NCI-H1092 treated with DMSO at 0.1 percent for 48 hours (cell line): ENCODE measurements at regions not wholly inside any gene's neighbourhood (a gene's known extent, or its start where the extent isn't known, plus 50 kb on each side); places are given as distances from the start of the nearest gene placed in this dataset.
A peak's percentile ranks its signal among the peaks of the same experiment; 100 is the strongest.
"Not testable (repeated sequence)": the region's sequence is repeated elsewhere in the genome, so short reads cannot be mapped to it uniquely, and the experiment has no call there.

Experiments
- DNase-seq: peaks from one replicate; lab custom pipeline; 2025; lab: John Stamatoyannopoulos, UW

DNA sequence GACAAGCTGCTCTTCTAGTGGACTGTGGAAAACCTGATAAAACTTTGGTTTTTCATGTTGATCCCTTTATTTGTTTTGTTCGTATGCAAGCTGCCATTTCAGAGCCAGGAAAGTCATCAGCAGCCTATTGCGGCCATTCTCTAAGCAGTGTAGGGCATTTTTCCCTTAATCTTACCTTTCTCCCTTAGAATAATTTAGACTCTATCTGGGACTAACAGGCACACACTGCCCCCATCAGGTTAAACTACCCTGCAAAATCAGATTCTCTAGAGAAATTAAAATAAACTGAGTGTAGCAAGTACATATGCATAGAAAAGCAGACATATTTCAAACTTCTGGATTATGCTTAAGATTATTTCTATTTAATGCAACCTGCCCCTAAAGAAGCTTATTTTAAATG lies 347.5 kb downstream of the METTL4 start:
- peak; percentile 5 for DNase-seq

- no peak for DNase-seq
Observed at GRCh38 chr18:2236232-2236631, 335.1 kb downstream of the METTL4 start.

GRCh38 chr18:2237706-2238105 lies 333.6 kb downstream of the METTL4 start:
- no peak for DNase-seq

GRCh38 chr18:2240311-2240705 lies 331.0 kb downstream of the METTL4 start:
- no peak for DNase-seq

DNA sequence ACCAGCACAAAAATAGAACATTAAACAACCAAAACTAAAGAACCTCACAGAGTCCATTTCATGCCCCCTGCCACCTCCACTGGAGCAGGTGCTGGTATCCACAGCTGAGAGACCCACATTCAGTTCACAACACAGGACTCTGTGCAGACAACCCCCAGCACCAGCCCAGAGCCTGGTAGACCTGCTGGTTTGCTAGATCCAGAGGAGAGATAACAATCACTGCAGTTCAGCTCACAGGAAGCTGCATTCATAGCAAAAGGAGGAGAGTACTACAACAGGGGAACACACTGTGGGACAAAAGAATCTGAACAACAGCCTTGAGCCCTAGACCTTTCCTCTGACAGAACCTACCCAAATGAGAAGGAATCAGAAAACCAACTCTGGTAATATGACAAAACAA lies 326.7 kb downstream of the METTL4 start:
- DNase-seq: no peak

- not testable (repeated sequence) for DNase-seq
Observed at GRCh38 chr18:2247101-2247500, 324.2 kb downstream of the METTL4 start.

GRCh38 chr18:2254977-2255376 lies 316.3 kb downstream of the METTL4 start:
- DNase-seq: no peak

- no peak for DNase-seq
Observed at GRCh38 chr18:2256577-2256976, 314.7 kb downstream of the METTL4 start.

- no peak for DNase-seq
Observed at GRCh38 chr18:2258954-2259353, 312.4 kb downstream of the METTL4 start.

- no peak for DNase-seq
Observed at GRCh38 chr18:2263303-2263890, 307.9 kb downstream of the METTL4 start.

GRCh38 chr18:2274613-2275012 lies 296.7 kb downstream of the METTL4 start:
- no peak for DNase-seq

DNA sequence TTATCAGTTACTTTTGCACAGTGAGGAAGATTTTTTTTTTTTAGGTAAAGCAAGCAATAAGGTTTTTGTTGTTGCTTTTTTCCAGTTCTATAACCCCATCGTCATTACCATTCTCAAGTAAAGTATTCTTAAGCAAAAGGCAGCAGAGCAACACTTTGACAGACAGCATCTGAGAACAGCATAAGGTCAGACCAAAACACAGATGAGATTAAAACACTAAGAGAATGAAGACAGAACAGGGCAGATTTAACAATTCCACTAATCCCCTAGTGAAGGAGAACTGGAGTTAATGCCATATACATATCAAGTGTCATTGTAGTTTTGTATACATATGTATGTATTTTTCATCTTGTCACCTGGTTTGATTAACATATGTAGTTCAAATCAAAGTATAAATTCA lies 290.2 kb downstream of the METTL4 start:
- DNase-seq: no peak

- no peak for DNase-seq
Observed at GRCh38 chr18:2281523-2282199, 289.6 kb downstream of the METTL4 start.

DNA sequence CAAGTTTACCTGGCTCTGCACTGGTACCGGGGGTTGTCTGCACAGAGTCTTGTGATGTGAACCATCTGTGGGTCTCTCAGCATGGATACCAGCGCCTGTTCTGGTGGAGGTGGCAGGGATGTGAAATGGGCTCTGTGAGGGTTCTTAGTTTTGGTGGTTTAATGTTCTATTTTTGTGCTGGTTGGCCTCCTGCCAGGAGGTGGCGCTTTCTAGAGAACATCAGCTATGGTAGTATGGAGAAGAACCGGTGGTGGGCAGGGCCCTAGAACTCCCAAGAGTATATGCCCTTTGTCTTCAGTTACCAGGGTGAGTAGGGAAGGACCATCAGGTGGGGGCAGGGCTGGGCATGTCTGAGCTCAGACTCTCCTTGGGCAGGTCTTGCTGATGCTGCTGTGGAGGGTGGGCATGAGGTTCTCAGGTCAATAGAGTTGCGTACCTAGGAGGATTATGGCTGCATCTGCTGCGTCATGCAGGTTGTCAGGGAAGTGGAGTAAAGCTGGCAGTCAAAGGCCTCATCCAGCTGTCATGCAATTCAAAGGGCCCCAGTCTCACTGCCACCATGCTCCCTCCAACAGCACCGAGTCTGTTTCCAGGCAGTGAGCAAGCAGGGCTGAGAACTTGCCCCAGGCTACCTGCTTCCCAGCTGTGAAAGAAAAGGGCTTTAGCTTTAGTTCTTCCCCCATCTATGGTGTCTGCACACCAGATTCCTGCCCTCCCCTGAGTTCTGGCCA lies 278.0 kb downstream of the METTL4 start:
- no peak for DNase-seq

DNA sequence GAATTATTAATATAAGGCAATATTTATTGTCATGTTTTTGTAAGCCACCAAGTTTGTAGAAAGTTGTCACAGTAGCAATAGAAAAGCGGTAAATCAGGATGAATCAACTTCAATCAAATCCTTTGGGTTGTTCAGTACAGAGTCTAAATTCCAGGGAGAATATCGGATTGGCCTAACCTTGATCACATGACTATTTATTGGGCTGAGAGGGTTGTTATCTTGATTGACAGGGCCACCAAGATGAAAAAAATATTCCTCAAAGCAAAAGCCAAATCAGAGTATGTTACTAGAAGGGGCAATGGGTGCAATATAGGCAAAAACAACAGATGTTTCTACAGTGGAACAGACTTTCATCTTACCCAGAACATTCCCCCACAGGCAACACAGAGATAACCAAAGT lies 270.0 kb downstream of the METTL4 start:
- no peak for DNase-seq

GRCh38 chr18:2302012-2302411 lies 269.3 kb downstream of the METTL4 start:
- no peak for DNase-seq

DNA sequence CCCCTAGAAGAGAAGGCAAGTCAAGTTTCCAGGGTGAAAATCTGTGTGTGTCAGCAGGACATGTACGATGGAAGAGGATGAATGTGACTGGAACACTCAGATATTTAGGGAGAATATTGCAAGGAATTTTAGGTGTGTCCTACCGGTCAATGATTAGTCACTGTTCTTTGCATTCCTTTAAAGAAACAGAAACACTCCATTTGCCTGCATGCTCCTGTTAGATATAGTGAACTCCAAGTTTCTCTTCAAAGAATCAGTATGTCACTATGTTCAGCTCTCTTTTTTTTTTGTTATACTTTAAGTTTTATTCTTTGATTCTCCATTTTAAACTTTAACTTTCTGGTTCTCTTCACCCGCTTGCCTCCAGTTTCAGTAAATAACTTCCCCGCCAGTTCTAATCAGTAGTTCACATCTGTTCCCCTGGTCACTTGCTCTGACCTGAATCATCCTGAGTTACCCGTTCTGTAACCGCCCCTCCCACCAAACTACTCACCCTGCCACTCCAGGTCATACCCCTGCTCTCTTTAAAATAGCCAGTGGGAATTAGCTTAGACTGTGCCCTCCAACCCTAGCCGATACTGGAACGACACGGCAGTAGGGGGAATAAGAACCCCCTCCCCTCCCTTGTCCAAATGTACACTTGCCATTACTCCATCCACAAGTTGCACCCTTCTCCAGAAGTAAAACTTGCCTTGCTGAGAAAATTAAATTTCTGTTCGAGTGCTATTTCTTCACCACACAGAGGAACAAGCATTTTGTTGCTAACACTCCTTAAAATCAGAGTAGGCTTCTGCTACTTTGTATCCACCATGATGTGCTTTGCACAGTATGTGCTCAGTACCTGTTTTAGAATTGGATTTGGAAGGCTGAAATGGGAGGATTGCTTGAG lies 268.4 kb downstream of the METTL4 start:
- DNase-seq: no peak

DNA sequence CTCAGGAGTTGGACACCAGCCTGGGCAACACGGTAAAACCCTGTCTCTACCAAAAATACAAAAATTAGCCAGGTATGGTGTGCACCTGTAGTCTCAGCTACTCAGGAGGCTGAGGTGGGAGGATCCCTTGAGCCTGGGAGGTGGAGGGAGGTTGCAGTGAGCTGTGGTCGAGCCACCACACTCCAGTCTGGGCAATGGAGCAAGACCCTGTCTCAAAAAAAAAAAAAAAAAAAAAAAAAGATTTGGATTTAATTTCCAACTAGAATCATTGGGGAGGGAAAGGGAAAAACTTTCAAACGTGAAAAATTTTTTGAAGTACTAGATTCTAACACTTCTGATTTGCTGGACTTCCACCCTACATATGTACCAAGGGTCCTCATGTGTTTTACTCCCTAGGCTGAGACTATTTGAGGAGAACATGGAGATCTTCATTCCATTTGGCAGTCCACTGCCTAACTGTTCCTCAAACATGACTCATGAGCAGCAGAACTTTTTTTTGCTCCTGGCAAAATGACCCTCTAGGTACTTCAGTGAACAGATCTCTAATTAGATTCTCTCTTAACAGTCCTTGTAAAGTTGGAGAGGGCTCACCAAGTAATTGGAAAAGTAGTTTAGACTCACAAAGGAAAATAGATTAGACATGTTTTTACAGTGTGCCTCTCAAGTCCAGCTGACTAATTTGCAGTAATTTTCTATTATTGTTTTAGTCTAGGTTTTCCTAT lies 267.6 kb downstream of the METTL4 start:
- no peak for DNase-seq

DNA sequence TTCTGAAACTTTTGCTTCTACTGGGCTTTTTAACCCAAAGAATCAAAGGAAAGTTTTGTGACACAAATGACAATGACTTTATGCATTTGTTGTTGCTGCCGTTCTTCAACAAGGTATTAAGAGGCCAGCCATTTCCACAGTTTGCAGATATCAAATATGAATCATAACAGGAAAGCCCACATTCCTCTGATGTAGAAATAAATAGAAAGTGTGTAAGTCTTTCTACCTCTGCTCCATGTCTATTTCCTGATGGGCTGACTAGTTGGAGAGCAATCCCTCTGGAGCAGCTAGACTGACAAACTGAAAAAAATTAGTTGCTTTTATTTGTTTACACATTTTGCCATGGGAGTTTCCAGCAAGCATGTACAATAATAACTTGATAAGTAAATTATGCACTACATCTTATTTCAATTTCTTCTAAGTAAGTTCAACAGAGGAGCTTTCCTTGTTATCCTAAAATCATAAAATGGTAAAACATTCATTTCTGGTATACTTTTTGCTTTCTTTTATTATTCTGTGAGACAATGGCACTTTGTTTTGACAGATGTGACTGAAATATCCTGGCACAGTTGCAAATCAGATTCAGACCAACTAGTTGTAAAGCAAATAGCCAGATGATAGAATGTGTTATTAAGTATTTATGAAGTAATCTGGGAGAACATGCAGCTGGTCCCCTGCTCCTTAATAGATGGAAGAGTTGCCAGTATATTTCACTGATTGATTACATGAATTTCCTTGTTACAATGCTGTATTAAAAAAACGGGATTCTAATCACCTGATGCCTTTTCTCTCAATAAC lies 266.7 kb downstream of the METTL4 start:
- no peak for DNase-seq

DNA sequence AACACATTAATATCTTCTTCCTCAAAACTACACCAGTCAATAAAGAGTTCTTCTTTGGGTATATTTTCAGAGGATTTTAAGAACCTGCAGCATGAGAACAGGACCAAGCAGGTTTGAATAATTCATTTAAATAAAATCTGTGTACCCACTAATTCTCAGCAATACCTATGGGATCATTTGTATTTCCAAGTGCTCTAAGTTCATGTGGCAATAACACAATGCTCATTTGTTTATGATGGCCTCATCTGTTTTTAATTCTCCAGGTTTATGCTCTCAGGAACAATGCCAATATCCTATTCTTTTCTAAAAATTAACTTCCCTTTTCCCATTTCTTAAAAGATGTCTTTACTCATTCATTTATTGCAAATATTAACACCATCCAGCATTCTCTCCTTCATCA lies 264.7 kb downstream of the METTL4 start:
- DNase-seq: no peak

DNA sequence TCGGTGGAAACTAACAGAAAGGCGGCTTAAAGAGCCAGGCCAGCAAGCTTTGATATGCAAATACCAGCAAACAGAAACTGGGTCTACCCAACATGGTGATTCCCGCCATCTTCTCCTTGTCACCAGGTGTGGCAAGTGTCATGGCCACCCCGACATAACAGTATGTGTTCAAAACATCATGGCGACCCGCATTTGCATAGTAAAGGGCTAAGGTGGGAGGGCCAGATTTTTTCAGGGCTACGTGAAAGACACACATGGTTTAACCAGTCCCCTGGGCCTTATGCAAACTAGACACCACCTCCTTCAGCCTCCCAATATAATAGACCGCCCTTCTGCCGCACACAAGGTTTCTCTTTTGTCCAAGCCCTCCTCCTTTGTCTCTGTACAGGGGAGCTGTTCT lies 260.4 kb downstream of the METTL4 start:
- no peak for DNase-seq
